HPDE6-E6E7 (cell line): ENCODE measurements at regions not wholly inside any gene's neighbourhood (a gene's known extent, or its start where the extent isn't known, plus 50 kb on each side); places are given as distances from the start of the nearest gene placed in this dataset.
A peak's percentile ranks its signal among the peaks of the same experiment; 100 is the strongest.
"Not testable (repeated sequence)": the region's sequence is repeated elsewhere in the genome, so short reads cannot be mapped to it uniquely, and the experiment has no call there.

Experiments
- DNase-seq: peaks from one replicate; pipeline ENCODE4 v3.0.0; 2011; ENCODE audit warnings: missing footprints; ENCODE audit errors: extremely low spot score

GRCh38 chrX:129361576-129361975, 161.7 kb downstream of the SMARCA1 start:
- DNase-seq: no peak

DNA sequence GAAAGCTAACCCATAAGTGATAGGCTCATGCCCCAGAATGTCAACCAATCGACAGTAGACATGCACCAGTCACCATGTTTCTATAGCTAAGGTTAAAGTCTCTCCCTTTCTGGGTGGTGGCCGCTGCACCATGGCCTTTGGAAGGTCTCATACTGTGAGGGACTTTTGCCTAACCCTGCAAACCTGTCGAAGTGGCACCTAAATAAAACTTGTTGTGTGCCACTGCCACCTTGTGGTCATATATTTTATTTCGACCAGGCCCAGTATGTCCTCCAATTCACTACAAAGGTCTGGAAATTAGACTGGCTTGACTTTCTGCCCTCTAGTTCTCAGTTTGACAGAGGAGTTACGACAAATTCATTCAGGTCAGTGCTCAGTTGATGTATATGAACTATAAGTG, 163.1 kb downstream of the SMARCA1 start:
- DNase-seq: peak; percentile 19

- DNase-seq: no peak
Observed at GRCh38 chrX:129359269-129359668, 164.0 kb downstream of the SMARCA1 start.

- not testable (repeated sequence) for DNase-seq
Observed at GRCh38 chrX:129357428-129357827, 165.9 kb downstream of the SMARCA1 start.

DNA sequence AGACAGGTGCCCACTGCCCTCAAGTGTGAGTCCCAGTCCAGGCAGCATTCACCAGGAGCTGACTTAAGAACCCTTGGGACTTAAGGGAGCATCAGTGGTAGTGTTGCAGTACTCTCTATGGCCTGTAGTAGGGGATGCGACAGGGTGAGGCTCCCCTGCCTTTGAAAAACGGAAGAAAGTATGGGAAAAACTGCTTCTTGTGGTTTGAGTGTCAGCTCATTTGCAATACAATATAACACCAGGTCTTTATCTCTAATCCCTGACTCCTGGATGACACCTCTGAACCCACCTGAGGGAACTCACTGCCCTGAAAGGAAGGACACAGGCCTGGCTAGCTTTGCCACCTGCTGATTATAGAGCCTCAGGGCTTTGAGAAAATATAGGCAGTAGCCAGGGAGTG, 176.0 kb downstream of the SMARCA1 start:
- no peak for DNase-seq

DNA sequence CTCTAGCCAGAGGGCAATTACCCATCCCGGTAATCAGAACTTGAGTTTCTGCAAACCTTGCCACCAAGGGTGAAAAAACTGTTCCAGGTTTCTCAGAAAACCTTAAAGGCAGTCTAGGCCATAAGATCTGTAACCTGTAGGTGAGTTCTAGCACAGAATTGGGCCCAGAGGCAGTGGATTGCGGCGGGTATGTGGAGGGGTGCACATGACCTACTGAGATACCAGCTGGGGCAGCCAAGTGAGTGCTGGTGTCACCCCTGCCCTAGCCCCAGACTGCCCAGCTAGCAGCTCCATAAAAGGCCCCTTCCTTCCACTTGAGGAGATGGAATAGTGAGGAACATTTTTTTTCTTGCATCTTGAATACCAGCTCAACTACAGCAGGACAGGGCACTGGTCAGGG, 176.7 kb downstream of the SMARCA1 start:
- DNase-seq: no peak

- DNase-seq: not testable (repeated sequence)
Observed at GRCh38 chrX:129337264-129337663, 186.0 kb downstream of the SMARCA1 start.

DNA sequence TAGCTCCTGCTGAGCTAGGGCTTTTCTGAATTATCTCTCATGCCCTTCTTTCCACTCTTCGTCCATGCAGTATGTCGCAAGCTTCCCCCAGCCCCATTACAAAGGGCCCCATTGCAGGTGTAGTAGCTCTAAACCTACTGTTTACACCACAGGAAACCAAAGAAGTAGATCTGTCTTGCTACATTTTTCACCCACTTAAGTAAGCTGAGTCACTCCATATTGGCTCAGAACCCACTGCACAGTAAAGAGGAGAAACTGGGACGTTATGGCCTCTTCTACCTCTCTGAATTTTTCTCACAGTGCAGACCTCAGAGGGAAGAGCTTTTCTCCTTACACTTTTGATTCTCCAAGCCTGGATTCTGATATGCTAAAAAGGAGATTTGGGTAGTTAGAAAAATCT, 200.2 kb downstream of the SMARCA1 start:
- no peak for DNase-seq

DNA sequence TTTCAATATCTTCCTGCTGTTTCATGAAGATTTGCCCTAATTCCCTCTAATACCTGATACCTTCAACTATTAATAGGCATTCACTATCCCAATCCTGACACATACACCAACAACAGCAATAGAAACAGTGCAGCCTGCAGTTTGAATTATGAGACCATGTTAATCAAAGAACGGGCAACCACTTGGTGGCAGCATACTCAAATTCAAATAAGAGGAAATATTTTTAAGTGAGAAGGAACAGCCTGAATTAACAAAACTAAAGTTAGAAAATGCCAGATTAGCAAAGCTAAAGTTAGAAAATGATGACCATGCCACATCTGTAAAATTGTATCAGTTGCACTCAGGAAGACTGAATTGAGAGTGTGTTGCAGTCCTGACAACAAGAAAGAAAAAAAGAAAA, 204.9 kb downstream of the SMARCA1 start:
- no peak for DNase-seq

DNA sequence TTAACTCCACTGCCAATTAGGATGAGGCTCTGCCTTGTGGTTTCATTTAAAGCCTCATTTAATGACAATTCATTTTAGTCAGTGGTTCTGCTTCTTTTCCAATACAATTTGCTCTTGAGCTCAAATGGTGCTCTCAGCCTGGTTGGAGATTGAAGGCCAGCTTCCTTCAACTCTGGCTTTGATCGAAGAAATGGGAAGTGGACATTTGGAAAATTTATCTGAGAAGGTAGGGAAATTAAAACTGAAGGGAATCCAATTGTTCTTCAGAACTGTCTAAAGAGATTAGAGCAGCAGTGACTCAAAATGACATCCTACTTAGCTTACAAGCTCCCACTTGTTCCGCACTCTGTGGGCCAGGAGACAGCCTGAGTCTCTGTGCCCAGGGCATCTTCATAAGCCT, 206.8 kb downstream of the SMARCA1 start:
- no peak for DNase-seq

DNA sequence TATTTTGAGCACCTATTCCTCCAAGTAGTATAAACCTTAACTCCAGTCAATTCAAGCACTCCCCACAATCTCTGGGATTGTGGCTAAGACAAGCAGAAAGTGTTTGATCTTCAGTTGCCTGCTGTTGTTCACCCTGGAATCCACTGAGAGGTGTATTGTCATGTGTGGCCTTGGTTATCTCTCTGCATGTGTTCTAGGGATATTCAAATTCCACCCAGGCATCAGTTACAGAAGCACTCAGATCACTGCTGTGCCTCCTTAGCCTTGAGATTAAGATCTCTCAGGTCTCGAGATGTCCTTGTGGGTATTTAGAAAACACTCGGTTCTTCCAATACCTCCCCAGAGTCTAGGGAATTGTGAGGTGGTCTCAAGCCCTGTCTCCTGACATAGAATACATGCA, 213.3 kb downstream of the SMARCA1 start:
- no peak for DNase-seq

DNA sequence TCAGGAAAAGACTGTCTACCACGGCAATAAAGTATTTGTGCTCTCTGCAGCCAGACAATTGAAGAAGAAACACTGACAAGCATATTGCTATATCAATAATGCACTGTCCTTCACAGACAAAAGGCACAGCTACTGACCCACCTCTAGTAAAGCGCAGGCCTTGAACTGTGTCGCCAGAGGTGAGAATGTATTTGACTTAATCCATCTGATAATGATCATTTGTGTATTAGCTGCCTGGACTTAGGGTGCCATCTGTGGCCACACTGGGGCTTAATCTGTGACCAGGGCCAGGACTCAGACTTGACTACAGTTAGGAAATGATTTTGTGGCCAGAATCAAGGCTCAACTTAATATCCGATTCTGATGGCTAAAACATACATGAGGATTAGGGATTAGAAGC, 260.4 kb downstream of the SMARCA1 start:
- no peak for DNase-seq

GRCh38 chrX:129255516-129255915, 267.8 kb downstream of the SMARCA1 start:
- not testable (repeated sequence) for DNase-seq

DNA sequence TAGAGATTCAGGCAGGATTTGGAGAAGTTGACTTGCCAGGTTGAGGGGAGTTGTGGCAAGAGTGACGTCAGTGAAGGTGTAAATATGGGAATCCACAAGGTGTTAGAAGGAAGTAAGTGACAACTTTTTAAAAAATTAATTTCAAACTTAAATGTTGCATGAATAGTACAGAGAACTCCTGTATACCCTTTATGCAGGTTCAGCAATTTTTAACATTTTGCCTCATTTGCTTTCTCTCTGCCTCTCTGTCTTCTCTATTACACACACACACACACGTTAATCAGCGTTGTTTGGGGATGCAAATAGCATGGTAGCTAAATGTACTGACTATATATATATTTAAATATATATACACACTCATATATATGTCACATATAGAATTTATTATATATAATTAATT, 273.7 kb downstream of the SMARCA1 start:
- DNase-seq: no peak

DNA sequence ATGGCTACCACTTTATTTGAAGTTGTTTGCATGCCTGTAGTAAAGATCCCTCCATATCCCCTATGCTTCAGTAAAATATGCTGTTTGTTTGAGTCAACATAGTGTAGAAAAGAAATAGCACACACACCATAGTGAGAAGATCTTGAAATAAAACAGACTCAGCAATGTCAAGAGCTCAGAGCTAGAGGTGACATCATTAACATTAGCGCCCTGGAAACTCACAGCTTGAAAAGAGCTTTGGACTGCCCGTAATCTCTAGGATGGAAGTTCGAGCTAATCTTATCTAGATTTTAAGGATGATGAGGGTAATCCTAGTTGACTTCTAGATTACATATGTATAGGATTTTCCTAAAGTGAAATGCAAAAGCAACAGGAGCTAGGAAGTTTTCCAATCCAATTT, 275.6 kb downstream of the SMARCA1 start:
- DNase-seq: no peak

GRCh38 chrX:129239371-129239770, 283.9 kb downstream of the SMARCA1 start:
- DNase-seq: no peak

DNA sequence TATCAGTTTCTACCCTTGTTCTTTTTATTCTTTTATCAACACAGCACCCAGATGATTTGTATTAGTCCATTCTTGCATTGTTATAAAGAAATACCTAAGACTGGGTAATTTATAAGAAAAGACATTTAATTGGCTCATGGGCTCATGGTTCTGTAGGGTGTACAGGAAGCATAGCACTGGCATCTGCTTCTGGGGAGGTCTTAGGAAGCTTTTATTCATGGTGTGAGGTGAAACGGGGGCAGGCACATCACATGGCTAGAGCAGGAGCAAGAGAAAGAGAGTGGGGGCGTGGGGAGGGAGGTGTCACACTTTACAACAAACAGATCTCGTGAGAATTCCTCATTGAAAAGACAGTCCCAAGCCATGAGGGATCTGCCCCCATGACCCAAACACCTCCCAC, 285.3 kb downstream of the SMARCA1 start:
- no peak for DNase-seq

DNA sequence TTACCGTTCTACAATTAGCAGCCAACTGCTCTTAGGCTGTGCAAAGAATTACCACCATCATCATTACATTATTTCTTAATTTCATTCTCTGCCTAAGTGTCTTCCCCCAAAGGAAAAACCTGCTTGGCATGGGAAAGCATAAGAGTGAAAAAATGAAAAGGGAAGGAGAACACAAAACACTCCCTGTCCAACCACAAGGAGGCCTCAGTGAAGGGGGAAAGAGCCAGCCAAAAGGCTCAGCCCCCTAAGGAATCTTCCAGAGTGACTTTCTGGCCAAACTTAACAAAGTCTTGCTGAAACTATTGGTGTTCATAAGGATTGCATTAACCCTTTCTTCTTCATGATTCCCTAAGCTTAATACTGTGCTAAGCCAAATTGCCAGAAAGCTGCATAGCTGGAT, 287.4 kb downstream of the SMARCA1 start:
- DNase-seq: no peak

- no peak for DNase-seq
Observed at GRCh38 chrX:129233786-129234185, 289.5 kb downstream of the SMARCA1 start.

GRCh38 chrX:129230850-129231512, 292.3 kb downstream of the SMARCA1 start:
- DNase-seq: no peak

- DNase-seq: no peak
Observed at GRCh38 chrX:129230168-129230567, 293.1 kb downstream of the SMARCA1 start.

DNA sequence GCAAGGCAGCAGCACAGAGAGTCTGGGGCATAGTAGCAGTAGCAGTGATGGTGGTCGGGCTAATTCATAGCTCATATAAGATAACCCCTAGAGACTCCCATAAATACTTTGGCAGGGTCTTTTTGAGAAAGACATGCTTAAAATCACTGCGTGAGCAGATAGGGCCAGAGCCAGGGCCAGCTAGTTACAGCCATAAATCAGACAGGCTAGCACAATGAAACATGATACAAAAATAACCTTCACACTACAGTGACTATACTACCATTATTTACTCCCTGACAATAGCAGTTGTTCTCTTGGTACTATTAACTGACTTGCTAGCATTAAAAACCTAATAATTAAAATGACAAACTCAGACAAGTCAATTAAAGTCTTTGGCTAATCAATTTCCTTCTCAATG, 295.9 kb downstream of the SMARCA1 start:
- no peak for DNase-seq

GRCh38 chrX:129193357-129193756, 329.9 kb downstream of the SMARCA1 start:
- DNase-seq: no peak

GRCh38 chrX:129188231-129188630, 335.1 kb downstream of the SMARCA1 start:
- no peak for DNase-seq
